ENCODE measurements at regions not wholly inside any gene's neighbourhood (a gene's known extent, or its start where the extent isn't known, plus 50 kb on each side); places are given as distances from the start of the nearest gene placed in this dataset.

DNA sequence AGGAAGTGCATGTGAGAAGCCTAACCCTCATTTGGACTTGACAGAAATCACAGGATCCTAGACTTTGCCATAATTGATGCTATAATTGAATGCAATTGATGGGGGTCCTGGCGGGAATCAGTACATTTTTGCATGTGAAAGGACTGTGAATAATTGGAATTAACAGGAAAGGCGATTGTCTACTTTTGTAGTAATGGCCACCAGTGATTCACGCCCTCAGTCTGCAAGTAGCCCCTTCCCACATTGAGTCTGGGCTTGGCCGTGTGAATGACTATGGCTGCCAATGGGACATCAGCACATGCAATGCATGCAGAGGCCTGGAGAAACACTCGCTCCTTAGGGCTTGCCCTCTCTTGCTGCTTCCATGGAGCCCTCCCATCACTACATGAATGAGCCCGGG lies 107.8 kb upstream of the OSMR start:
- no peaks in the 10 kb centered on the region for H3K36me3 ChIP-seq (ENCODE audit: low read depth)
- H3K4me3 ChIP-seq = no peak overlapping the region
- TF ChIP-seq, protein P1, sequence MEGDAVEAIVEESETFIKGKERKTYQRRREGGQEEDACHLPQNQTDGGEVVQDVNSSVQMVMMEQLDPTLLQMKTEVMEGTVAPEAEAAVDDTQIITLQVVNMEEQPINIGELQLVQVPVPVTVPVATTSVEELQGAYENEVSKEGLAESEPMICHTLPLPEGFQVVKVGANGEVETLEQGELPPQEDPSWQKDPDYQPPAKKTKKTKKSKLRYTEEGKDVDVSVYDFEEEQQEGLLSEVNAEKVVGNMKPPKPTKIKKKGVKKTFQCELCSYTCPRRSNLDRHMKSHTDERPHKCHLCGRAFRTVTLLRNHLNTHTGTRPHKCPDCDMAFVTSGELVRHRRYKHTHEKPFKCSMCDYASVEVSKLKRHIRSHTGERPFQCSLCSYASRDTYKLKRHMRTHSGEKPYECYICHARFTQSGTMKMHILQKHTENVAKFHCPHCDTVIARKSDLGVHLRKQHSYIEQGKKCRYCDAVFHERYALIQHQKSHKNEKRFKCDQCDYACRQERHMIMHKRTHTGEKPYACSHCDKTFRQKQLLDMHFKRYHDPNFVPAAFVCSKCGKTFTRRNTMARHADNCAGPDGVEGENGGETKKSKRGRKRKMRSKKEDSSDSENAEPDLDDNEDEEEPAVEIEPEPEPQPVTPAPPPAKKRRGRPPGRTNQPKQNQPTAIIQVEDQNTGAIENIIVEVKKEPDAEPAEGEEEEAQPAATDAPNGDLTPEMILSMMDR (IDR thresholded peaks at IDR 0.05) = no peak
- H3K4me1 ChIP-seq (ENCODE audit: low read depth) = no peaks in the 10 kb centered on the region
- ATAC-seq (no peak), DNase-seq (no peak)
- peaks cover 5% of the 10 kb centered on the region for H3K9me3 ChIP-seq
- intact Hi-C loops (cut with DNase I, micrococcal nuclease) = no loop called here

DNA sequence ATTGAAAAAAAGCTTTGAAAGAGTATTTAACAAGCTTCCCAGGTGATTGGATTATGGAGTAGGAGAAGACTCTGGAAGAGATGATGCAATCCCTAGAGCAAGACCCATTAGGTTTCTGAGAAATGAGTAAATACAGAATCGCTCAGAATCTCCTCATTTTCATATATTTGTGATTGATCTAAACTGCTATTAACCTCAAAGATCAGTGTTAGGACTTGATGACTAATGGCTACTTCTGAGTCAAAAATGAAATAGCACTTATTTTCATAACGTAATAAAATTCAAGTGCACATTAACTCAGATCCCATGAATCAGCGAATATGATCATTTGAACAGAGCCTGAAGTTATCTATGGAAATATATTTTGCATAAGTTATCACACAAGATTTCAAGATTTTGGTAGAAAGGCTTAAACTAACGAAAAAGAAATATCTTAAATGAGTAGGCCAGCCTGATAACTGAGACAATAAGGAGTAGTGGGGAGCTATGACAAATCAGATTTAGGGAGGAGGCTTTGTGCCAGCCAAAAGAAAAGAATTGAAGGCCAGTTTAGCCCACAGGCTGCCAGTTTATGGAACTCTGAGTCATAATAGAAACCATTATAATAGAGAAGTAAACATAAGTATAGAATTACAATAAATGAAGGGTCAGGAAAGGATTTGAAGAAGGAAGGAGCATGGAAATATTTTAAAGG lies 106.7 kb upstream of the OSMR start:
- peaks cover 11% of the 10 kb centered on the region for H3K9me3 ChIP-seq
- intact Hi-C loops (cut with DNase I, micrococcal nuclease) = no loop called here
- H3K4me1 ChIP-seq (ENCODE audit: low read depth) = no peaks in the 10 kb centered on the region

DNA sequence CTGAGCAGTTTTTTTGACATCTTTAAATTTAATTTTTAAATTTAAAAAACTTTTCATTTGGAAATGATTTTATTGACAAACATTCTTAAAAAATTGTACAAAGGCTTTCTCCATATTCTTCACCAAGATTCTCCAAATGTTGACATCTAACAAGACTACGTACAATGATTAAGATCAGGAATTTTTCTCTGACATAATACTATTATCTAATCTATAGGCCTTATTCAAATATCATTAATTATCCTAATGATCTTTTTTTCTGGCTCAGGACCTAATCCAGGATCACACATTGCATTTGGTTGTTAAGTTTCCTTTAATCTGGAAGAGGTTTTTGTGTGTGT lies 106.1 kb upstream of the OSMR start:
- TF ChIP-seq, protein P1 (IDR thresholded peaks at IDR 0.05) = no peak
- Histone ChIP-seq H3K9me3 (peaks cover 11% of the 10 kb centered on the region), H3K36me3 (ENCODE audit: low read depth) (no peaks in the 10 kb centered on the region), H3K4me1 (ENCODE audit: low read depth) (no peaks in the 10 kb centered on the region), H3K4me3 (no peak overlapping the region)
- intact Hi-C loops (cut with DNase I, micrococcal nuclease) = no loop called here
- DNase-seq (no peak), ATAC-seq (no peak)

More for the DNA sequence above, 106.7 kb upstream of the OSMR start:
- ATAC-seq (no peak), DNase-seq (no peak)
- Histone ChIP-seq H3K4me3 (no peak overlapping the region), H3K36me3 (ENCODE audit: low read depth) (no peaks in the 10 kb centered on the region)
- TF ChIP-seq, protein P1 (IDR thresholded peaks at IDR 0.05) = no peak

DNA sequence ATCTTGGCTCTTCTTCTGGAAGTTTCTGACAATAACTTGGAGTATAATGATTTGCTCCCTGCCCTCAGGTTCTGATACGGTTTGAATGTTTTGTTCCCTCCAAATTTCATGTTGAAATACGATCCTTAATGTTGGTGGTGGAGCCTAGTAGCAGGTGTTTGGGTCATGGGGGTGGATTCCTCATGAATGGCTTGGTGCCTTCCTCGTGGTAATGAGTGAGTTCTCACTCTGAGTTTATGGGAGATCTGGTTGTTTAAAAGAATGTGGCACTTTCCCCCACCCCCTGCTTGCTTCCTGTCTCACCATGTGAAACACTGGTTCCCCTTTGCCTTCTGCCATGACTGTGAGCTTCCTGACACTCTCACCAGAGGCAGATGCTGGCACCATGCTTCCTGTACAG lies 103.0 kb upstream of the OSMR start:
- ATAC-seq = no peak

DNA sequence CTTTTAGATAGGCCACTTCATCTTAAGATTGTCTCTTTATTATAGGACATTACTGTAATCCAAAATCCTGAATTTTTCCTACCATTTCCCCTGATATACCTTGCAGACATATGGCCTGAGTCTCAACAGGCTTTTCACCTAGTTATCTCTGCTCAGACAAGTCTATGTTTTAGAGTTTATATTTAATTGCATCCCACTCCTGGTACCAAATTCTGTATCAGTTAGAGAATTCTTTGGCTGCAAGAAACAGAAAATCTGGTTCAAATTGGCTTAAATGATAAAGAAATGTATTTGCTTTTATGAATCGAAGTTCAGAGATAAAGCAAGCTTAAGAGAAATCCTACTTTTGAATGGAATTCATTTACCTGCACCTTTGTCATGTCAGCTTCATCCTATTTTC lies 102.2 kb upstream of the OSMR start:
- no peak for ATAC-seq
- intact Hi-C loops (cut with DNase I, micrococcal nuclease) = no loop called here

More for the DNA sequence above, 103.0 kb upstream of the OSMR start:
- TF ChIP-seq, protein P1 (IDR thresholded peaks at IDR 0.05) = no peak
- peaks cover 11% of the 10 kb centered on the region for H3K9me3 ChIP-seq
- intact Hi-C loops (cut with DNase I, micrococcal nuclease) = no loop called here
- no peak overlapping the region for H3K4me3 ChIP-seq
- no peaks in the 10 kb centered on the region for H3K4me1 ChIP-seq (ENCODE audit: low read depth)
- no peak for DNase-seq
- no peaks in the 10 kb centered on the region for H3K36me3 ChIP-seq (ENCODE audit: low read depth)

More for the DNA sequence above, 102.2 kb upstream of the OSMR start:
- TF ChIP-seq, protein P1 (IDR thresholded peaks at IDR 0.05) = no peak
- H3K9me3 ChIP-seq = peaks cover 11% of the 10 kb centered on the region
- DNase-seq = no peak
- no peak overlapping the region for H3K4me3 ChIP-seq
- no peaks in the 10 kb centered on the region for H3K36me3 ChIP-seq (ENCODE audit: low read depth)
- H3K4me1 ChIP-seq (ENCODE audit: low read depth) = no peaks in the 10 kb centered on the region

Data from mucosa of descending colon (tissue), 3 donors.